Lung microvascular endothelial cell (primary cell): ENCODE measurements at regions not wholly inside any gene's neighbourhood (a gene's known extent, or its start where the extent isn't known, plus 50 kb on each side); places are given as distances from the start of the nearest gene placed in this dataset.
A peak's percentile ranks its signal among the peaks of the same experiment; 100 is the strongest.
"Not testable (repeated sequence)": the region's sequence is repeated elsewhere in the genome, so short reads cannot be mapped to it uniquely, and the experiment has no call there.

ENCODE experiments used
- DNase-seq, 2 donors: peaks; one replicate each; pipeline versions ENCODE4 v3.0.0 to v3.0.0-alpha.2; 2010; ENCODE audit warnings: low read depth in 2 of 2

- DNase-seq, result no peak
Observed at GRCh38 chr6:56839533-56840183, 115.2 kb upstream of the BEND6 start.

- no peak for DNase-seq
Observed at GRCh38 chr6:56838965-56839364, 115.9 kb upstream of the BEND6 start.

- DNase-seq, result no peak
Observed at GRCh38 chr6:56838016-56838555, 116.8 kb upstream of the BEND6 start.

- DNase-seq, result no peak
Observed at GRCh38 chr6:56837322-56837894, 117.5 kb upstream of the BEND6 start.

- DNase-seq, result no peak
Observed at GRCh38 chr6:56835612-56836011, 119.3 kb upstream of the BEND6 start.

GRCh38 chr6:56833873-56834272, 121.0 kb upstream of the BEND6 start:
- no peak for DNase-seq

GRCh38 chr6:56833127-56833791, 121.6 kb upstream of the BEND6 start:
- no peak for DNase-seq

GRCh38 chr6:56832225-56832624, 122.7 kb upstream of the BEND6 start:
- no peak for DNase-seq

- no peak for DNase-seq
Observed at GRCh38 chr6:56831334-56831733, 123.6 kb upstream of the BEND6 start.

GRCh38 chr6:56827908-56828649, 126.8 kb upstream of the BEND6 start:
- no peak for DNase-seq

GRCh38 chr6:56824431-56824830, 130.5 kb upstream of the BEND6 start:
- not testable (repeated sequence) for DNase-seq

GRCh38 chr6:56821005-56821432, 133.9 kb upstream of the BEND6 start:
- DNase-seq, result no peak

- no peak for DNase-seq
Observed at GRCh38 chr6:56820060-56820459, 134.8 kb upstream of the BEND6 start.

- no peak for DNase-seq
Observed at GRCh38 chr6:56819604-56820003, 135.3 kb upstream of the BEND6 start.

GRCh38 chr6:56816370-56816769, 138.5 kb upstream of the BEND6 start:
- no peak for DNase-seq

GRCh38 chr6:56815436-56815835, 139.5 kb upstream of the BEND6 start:
- DNase-seq, result no peak

GRCh38 chr6:56814802-56815201, 140.1 kb upstream of the BEND6 start:
- DNase-seq, result no peak

GRCh38 chr6:56814308-56814707, 140.6 kb upstream of the BEND6 start:
- peak in 1 of 2 donors; percentile 17 for DNase-seq

- not testable (repeated sequence) for DNase-seq
Observed at GRCh38 chr6:56812851-56813250, 142.1 kb upstream of the BEND6 start.

- DNase-seq, result no peak
Observed at GRCh38 chr6:56808871-56809359, 146.0 kb upstream of the BEND6 start.

- DNase-seq, result no peak
Observed at GRCh38 chr6:56807989-56808337, 146.9 kb upstream of the BEND6 start.
